Esophagus squamous epithelium (tissue), 4 donors: ENCODE measurements at regions not wholly inside any gene's neighbourhood (a gene's known extent, or its start where the extent isn't known, plus 50 kb on each side); places are given as distances from the start of the nearest gene placed in this dataset.

Experiments
- CTCF ChIP-seq, 6 experiments: fragments of 450-650 bp in 4 of 6; fragments of 200-600 bp in 2 of 6; sonication (generic) in 2 of 6; IDR thresholded peaks; one replicate each; pipeline ENCODE4 v1.5.1; 2016 to 2019; ENCODE audit warnings: antibody characterized with exemption in 6 of 6, mild to moderate bottlenecking in 4 of 6, moderate library complexity in 4 of 6
- POLR2A ChIP-seq, 4 donors: fragments of 450-650 bp; IDR thresholded peaks; one replicate each; pipeline ENCODE4 v1.6.1; 2017; ENCODE audit warnings: antibody characterized with exemption in 4 of 4, mild to moderate bottlenecking in 4 of 4, moderate library complexity in 3 of 4

- no peak for TF ChIP-seq CTCF (IDR thresholded peaks at IDR 0.05)
- TF ChIP-seq POLR2A (IDR thresholded peaks at IDR 0.05): no peak
Measured at GRCh38 chr22:26847816-26848215, 190.4 kb downstream of the MIAT start.
